ENCODE measurements at regions not wholly inside any gene's neighbourhood (a gene's known extent, or its start where the extent isn't known, plus 50 kb on each side); places are given as distances from the start of the nearest gene placed in this dataset.

DNA sequence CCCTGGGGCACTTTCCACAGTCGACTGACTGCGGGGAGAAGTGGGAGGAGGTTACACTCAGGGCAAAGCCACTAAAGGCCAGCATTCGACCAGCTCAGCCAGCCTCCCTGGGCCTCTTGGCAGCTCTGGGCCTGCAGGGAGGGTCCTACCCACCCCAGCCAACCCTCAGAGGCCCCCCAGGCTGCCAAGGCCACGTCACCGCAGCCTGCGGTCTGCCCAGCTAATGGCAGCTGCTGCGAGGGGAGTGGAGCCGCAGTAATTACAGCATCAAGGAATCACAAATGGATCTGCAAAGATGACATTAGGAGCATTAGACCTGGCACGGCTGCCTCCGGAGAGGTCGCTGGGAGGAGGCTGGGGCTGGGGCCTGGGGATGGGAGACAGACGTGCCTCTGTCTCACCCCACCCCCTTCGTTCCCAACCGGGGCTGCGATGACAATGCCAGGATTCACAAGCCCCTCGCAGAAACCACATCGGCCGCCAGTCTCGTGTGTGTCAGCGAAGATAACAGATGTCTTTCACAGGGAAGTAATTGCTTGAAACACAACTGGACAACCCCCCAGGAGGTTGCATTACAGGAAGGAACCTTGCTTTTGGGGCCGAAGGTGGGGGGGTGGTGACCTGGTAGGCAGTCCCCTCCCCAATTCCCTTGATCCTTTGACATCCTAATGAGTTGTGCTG, 367.6 kb downstream of the BCOR start:
- Histone ChIP-seq H3K9me3 (ENCODE audit: control insufficient read depth, low read length) (peaks cover 5% of the 10 kb centered on the region), H3K4me3 (ENCODE audit: low read length) (no peak overlapping the region), H3K27ac (ENCODE audit: low read depth, low read length) (peak overlapping the region; percentile 41), H3K27me3 (ENCODE audit: control insufficient read depth, insufficient read depth, low read length, poor library complexity, severe bottlenecking) (no peaks in the 10 kb centered on the region), H3K4me1 (ENCODE audit: control insufficient read depth, insufficient read depth, low read length) (no peaks in the 10 kb centered on the region), H3K36me3 (ENCODE audit: control insufficient read depth, insufficient read depth, low read length) (no peaks in the 10 kb centered on the region), H3K9ac (ENCODE audit: extremely low read depth, low read length, poor library complexity, severe bottlenecking) (no peak overlapping the region)
- DNase-seq: peak; percentile 82
- WGBS, 2 experiments (ENCODE audit: insufficient coverage in 1 of 2, insufficient read length in 1 of 2): 49% methylated on average over 20 of the region's 21 CpGs; no CpG with 5 or more reads in 1 of the 2 experiments
- Mint-ChIP-seq H3K9me3 (peaks cover 20% of the 10 kb centered on the region), H3K27ac (no peak overlapping the region), H3K36me3 (ENCODE audit: low read depth) (peaks cover 4% of the 10 kb centered on the region), H3K27me3 (ENCODE audit: insufficient read depth) (peaks cover 14% of the 10 kb centered on the region), H3K4me1 (peaks cover 34% of the 10 kb centered on the region), H3K4me3 (no peak overlapping the region)
- TF ChIP-seq, protein P1, sequence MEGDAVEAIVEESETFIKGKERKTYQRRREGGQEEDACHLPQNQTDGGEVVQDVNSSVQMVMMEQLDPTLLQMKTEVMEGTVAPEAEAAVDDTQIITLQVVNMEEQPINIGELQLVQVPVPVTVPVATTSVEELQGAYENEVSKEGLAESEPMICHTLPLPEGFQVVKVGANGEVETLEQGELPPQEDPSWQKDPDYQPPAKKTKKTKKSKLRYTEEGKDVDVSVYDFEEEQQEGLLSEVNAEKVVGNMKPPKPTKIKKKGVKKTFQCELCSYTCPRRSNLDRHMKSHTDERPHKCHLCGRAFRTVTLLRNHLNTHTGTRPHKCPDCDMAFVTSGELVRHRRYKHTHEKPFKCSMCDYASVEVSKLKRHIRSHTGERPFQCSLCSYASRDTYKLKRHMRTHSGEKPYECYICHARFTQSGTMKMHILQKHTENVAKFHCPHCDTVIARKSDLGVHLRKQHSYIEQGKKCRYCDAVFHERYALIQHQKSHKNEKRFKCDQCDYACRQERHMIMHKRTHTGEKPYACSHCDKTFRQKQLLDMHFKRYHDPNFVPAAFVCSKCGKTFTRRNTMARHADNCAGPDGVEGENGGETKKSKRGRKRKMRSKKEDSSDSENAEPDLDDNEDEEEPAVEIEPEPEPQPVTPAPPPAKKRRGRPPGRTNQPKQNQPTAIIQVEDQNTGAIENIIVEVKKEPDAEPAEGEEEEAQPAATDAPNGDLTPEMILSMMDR (conservative IDR thresholded peaks at IDR 0.05): no peak

DNA sequence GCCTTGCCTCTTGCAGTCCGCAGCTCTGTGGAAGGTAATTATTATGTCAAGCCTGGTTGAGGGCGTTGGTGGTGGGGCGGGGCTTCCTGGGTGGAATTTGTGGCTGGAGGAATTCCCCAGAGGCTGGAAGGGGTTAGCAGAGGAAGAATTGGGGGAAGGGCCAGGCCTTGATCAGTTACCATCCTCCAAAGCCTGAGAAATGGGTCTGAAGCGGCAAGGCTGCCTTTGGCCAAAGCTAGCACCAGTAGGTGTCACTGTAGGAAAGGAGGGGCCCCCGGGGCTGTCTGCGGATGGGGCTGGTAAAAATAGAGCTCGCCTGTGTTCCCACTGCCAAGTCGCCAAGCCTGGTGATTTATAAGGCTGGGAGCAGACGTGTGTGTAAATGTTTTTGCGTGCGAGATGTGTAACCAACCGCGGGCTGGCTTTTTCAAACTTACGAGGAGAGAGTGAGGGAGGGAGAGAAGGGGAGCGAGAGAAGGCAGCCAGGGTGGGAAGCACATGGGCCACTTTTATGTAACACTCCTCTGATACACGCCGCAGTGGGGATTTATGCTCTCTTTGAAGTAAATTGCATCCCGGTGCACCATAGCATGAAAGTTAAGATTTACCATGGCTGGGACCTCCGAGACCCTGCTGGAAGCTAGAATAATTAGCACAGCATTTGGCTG, 367.0 kb downstream of the BCOR start:
- peak overlapping the region; percentile 41 for H3K27ac ChIP-seq (ENCODE audit: low read depth, low read length)
- no peak overlapping the region for H3K4me3 ChIP-seq (ENCODE audit: low read length)
- H3K36me3 ChIP-seq (ENCODE audit: control insufficient read depth, insufficient read depth, low read length): no peaks in the 10 kb centered on the region
- H3K9ac ChIP-seq (ENCODE audit: extremely low read depth, low read length, poor library complexity, severe bottlenecking): no peak overlapping the region
- TF ChIP-seq, protein P1 (conservative IDR thresholded peaks at IDR 0.05): peak; percentile 71
- H3K27ac Mint-ChIP-seq: no peak overlapping the region
- peaks cover 14% of the 10 kb centered on the region for H3K27me3 Mint-ChIP-seq (ENCODE audit: insufficient read depth)
- peaks cover 4% of the 10 kb centered on the region for H3K36me3 Mint-ChIP-seq (ENCODE audit: low read depth)
- no peaks in the 10 kb centered on the region for H3K27me3 ChIP-seq (ENCODE audit: control insufficient read depth, insufficient read depth, low read length, poor library complexity, severe bottlenecking)
- peaks cover 5% of the 10 kb centered on the region for H3K9me3 ChIP-seq (ENCODE audit: control insufficient read depth, low read length)
- no peak overlapping the region for H3K4me3 Mint-ChIP-seq
- 33 to 53% methylated on average over 3 to 18 of the region's 19 CpGs for whole genome bisulfite sequencing, 2 experiments (ENCODE audit: insufficient coverage in 1 of 2, insufficient read length in 1 of 2)
- H3K4me1 Mint-ChIP-seq: peaks cover 32% of the 10 kb centered on the region
- peak; percentile 90 for DNase-seq
- H3K9me3 Mint-ChIP-seq: peaks cover 20% of the 10 kb centered on the region
- no peaks in the 10 kb centered on the region for H3K4me1 ChIP-seq (ENCODE audit: control insufficient read depth, insufficient read depth, low read length)

DNA sequence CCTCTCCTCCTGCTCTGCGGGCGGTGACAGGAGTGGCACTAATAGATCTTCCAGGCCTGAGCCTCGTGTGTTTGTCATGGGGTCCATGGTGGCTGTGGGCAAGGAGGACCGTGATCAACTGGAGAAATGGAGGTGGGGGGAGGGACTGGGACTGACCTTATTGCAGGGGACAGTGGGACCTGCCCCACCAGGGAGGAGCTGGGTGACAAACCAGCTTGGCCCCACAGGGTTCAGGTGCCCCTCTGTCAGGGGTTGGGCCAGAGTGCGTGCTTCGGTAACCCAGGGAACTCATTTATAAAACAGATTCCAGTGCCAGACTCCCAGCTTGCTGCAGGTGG, 366.5 kb downstream of the BCOR start:
- Mint-ChIP-seq H3K9me3 (peaks cover 20% of the 10 kb centered on the region), H3K36me3 (ENCODE audit: low read depth) (peaks cover 4% of the 10 kb centered on the region), H3K4me3 (no peak overlapping the region), H3K27ac (no peak overlapping the region), H3K27me3 (ENCODE audit: insufficient read depth) (peaks cover 14% of the 10 kb centered on the region), H3K4me1 (peaks cover 29% of the 10 kb centered on the region)
- WGBS, 2 experiments (ENCODE audit: insufficient coverage in 1 of 2, insufficient read length in 1 of 2): 90% methylated on average over 6 of the region's 6 CpGs; no CpG with 5 or more reads in 1 of the 2 experiments
- Histone ChIP-seq H3K36me3 (ENCODE audit: control insufficient read depth, insufficient read depth, low read length) (no peaks in the 10 kb centered on the region), H3K9ac (ENCODE audit: extremely low read depth, low read length, poor library complexity, severe bottlenecking) (no peak overlapping the region), H3K4me1 (ENCODE audit: control insufficient read depth, insufficient read depth, low read length) (no peaks in the 10 kb centered on the region), H3K4me3 (ENCODE audit: low read length) (no peak overlapping the region), H3K27ac (ENCODE audit: low read depth, low read length) (no peak overlapping the region), H3K9me3 (ENCODE audit: control insufficient read depth, low read length) (peaks cover 5% of the 10 kb centered on the region), H3K27me3 (ENCODE audit: control insufficient read depth, insufficient read depth, low read length, poor library complexity, severe bottlenecking) (no peaks in the 10 kb centered on the region)
- DNase-seq: no peak
- TF ChIP-seq, protein P1 (conservative IDR thresholded peaks at IDR 0.05): no peak

All from endodermal cell (in vitro differentiated cells).